ENCODE measurements at regions not wholly inside any gene's neighbourhood (a gene's known extent, or its start where the extent isn't known, plus 50 kb on each side); places are given as distances from the start of the nearest gene placed in this dataset.

- H3K27ac ChIP-seq, result no peak overlapping the region
- no peaks in the 10 kb centered on the region for H3K27me3 ChIP-seq
- H3K9me3 ChIP-seq (replicated peaks in 1 of 3), result no peaks in the 10 kb centered on the region
- no peak for DNase-seq
- intact Hi-C loops (cut with DNase I), result no loop called here
- no peaks in the 10 kb centered on the region for H3K36me3 ChIP-seq (replicated peaks in 1 of 2)
- no peak overlapping the region for H3K4me3 ChIP-seq
- H3K4me1 ChIP-seq (replicated peaks in 1 of 2), result no peaks in the 10 kb centered on the region
- no peak for TF ChIP-seq CTCF (IDR thresholded peaks at IDR 0.05)
- no peak for TF ChIP-seq POLR2A (IDR thresholded peaks at IDR 0.05)
- 49 to 89% (median 60%) methylated on average over 1 of the region's 1 CpG for WGBS, 4 donors
Observed at GRCh38 chr13:54226876-54227275, 1198.3 kb downstream of the OLFM4 start.

- DNase-seq, result no peak
- WGBS, 4 donors, result 28 to 35% (median 34%) methylated on average over 1 of the region's 1 CpG
- no peak for TF ChIP-seq POLR2A (IDR thresholded peaks at IDR 0.05)
- Histone ChIP-seq H3K4me1 (replicated peaks in 1 of 2) (no peaks in the 10 kb centered on the region), H3K27ac (no peak overlapping the region), H3K4me3 (no peak overlapping the region), H3K9me3 (replicated peaks in 1 of 3) (no peaks in the 10 kb centered on the region), H3K27me3 (no peaks in the 10 kb centered on the region), H3K36me3 (replicated peaks in 1 of 2) (no peaks in the 10 kb centered on the region)
- intact Hi-C loops (cut with DNase I), result no loop called here
Observed at GRCh38 chr13:54232700-54233099, 1204.1 kb downstream of the OLFM4 start.

GRCh38 chr13:54234607-54235006, 1206.0 kb downstream of the OLFM4 start:
- intact Hi-C loops (cut with DNase I), result no loop called here
- 88 to 89% (median 88%) methylated on average over 7 of the region's 7 CpGs for WGBS, 4 donors

GRCh38 chr13:54241719-54242118, 1213.1 kb downstream of the OLFM4 start:
- H3K9me3 ChIP-seq (replicated peaks in 1 of 3), result peaks cover 0 to 5% (median 0%) of the 10 kb centered on the region in 3 donors
- no peak overlapping the region for H3K27ac ChIP-seq
- TF ChIP-seq CTCF (IDR thresholded peaks at IDR 0.05) (no peak), POLR2A (IDR thresholded peaks at IDR 0.05) (no peak)
- no peaks in the 10 kb centered on the region for H3K4me1 ChIP-seq (replicated peaks in 1 of 2)
- intact Hi-C loops (cut with DNase I), result no loop called here
- H3K27me3 ChIP-seq, result no peaks in the 10 kb centered on the region
- no peaks in the 10 kb centered on the region for H3K36me3 ChIP-seq (replicated peaks in 1 of 2)
- DNase-seq, result no peak
- no peak overlapping the region for H3K4me3 ChIP-seq

More at GRCh38 chr13:54234607-54235006, 1206.0 kb downstream of the OLFM4 start:
- H3K27ac ChIP-seq, result no peak overlapping the region
- no peaks in the 10 kb centered on the region for H3K36me3 ChIP-seq (replicated peaks in 1 of 2)
- peaks cover 0 to 5% (median 0%) of the 10 kb centered on the region in 3 donors for H3K9me3 ChIP-seq (replicated peaks in 1 of 3)
- TF ChIP-seq CTCF (IDR thresholded peaks at IDR 0.05) (no peak), POLR2A (IDR thresholded peaks at IDR 0.05) (no peak)
- no peaks in the 10 kb centered on the region for H3K27me3 ChIP-seq
- no peaks in the 10 kb centered on the region for H3K4me1 ChIP-seq (replicated peaks in 1 of 2)
- H3K4me3 ChIP-seq, result no peak overlapping the region
- DNase-seq, result no peak

- intact Hi-C loops (cut with DNase I), result no loop called here
Observed at GRCh38 chr13:54248306-54248705, 1219.7 kb downstream of the OLFM4 start.

More at GRCh38 chr13:54248306-54248705, 1219.7 kb downstream of the OLFM4 start:
- Histone ChIP-seq H3K9me3 (replicated peaks in 1 of 3) (no peaks in the 10 kb centered on the region), H3K4me3 (no peak overlapping the region), H3K4me1 (replicated peaks in 1 of 2) (no peaks in the 10 kb centered on the region), H3K27me3 (no peaks in the 10 kb centered on the region), H3K27ac (no peak overlapping the region), H3K36me3 (replicated peaks in 1 of 2) (no peaks in the 10 kb centered on the region)
- no peak for DNase-seq
- TF ChIP-seq CTCF (IDR thresholded peaks at IDR 0.05), result no peak
- no peak for TF ChIP-seq POLR2A (IDR thresholded peaks at IDR 0.05)
- 34 to 49% (median 45%) methylated on average over 3 of the region's 3 CpGs for WGBS, 4 donors
